GM18870 (cell line): ENCODE measurements at regions not wholly inside any gene's neighbourhood (a gene's known extent, or its start where the extent isn't known, plus 50 kb on each side); places are given as distances from the start of the nearest gene placed in this dataset.
"Not testable (repeated sequence)": the region's sequence is repeated elsewhere in the genome, so short reads cannot be mapped to it uniquely, and the experiment has no call there.

Source experiments
- ATAC-seq: cut with Tn5 transposase; IDR thresholded peaks from one replicate; pipeline ENCODE4 v1.9.1; 2021; ENCODE audit warnings: moderate library complexity; ENCODE audit not compliant: unreplicated experiment

DNA sequence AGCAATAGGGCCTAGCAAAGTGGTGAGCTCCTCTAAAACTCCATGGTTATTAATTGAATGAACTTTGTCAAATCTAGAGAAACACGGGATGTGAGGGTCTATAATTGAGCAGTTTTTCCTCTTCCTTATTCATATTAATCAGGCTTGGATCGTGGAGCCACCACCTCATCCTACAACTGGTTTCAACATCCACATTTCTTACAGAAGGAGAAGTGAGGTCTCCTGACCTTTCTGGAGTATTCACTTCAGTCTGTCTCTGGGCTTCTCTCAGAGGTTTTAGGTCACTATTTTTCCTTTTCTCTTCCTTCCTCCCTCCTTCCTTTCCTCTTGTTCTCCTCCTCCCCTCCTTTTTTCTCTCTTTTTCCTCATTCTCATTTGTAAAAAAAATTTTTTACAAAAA, 177.3 kb upstream of the ACTBL2 start:
- ATAC-seq = no peak

DNA sequence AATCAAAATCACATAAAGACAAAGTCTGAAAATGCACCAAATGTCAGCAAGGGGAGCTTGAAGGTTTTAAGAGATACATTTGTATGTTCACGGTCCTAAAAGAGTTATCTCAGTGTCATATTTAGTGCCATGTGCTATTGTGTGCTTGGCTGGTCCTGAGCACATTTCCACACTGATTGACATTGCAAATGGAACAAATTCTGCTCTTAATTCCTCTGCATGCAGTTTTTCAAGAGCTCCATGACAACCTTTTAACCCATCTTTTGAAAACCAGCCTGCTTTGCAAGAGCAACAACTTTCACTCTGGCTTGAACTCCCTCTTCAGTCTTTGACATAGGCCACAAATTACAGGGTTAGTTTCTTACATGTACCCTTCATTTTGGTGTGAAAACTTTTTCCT, 175.4 kb upstream of the ACTBL2 start:
- no peak for ATAC-seq

DNA sequence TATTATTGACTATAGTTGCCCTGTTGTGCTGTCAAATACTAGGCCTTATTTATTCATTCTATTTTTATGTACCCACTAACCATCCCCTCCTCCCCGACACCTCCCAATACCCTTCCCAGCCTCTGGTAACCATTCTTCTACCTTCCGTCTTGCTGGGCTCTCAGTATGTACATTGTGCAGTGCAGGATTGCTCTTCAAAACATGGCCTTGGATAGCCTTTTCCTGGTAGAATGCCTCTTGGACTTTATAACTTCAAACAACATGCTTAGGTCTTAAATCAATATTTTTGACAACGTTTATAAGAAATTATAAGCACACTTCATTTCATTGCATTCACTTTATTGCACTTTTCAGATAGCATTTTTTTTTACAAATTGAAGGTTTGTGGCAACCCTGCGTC, 172.6 kb upstream of the ACTBL2 start:
- ATAC-seq = no peak

DNA sequence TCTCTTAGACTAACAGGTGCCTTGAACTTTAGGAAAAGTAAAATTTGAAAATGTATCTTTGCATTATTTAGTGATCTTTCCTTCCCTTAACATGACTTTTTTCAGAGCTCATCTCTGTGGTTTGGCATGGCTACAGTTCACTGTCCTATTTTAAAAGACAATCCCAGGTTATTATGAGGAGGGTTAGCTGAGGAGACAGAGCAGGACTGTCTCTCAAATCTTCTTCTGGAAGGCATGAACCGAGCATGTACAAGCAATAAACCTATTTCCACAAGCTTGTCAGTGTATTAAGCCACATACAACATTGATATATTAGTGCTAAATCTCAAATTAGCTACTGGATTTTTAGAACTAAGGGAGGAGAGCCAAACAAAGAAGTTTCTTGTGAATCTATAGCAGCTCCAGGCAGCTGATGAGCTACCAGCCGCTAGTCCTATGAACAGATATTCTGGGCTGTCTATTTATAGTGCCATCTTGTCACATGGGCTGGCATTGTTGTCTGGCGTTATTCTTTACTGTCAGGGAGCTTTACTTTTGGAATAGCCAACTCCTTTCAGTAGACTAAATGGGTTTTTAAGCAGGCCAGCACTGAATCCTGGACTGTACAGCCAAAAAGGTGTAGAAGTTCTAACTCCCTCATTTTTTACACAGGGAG, 171.2 kb upstream of the ACTBL2 start:
- no peak for ATAC-seq

DNA sequence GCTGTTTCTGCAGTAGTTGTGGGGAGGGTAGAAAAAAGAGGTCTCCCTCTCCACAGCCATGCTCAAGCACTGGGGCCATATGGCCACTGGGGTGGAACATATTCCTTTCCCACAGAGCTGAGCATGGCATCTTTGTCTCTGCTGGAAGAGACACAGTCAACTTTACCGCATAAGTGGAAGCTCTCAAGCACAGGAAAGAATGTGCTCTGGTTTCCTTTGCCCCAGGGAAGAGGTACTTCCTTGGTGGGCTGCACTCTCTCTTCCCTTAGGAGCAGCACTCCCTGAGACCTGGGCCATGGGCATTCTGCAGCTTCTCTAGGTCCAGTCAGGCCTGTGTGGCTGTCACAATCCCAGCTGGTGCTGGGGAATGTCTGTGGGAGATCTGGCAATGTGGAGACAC, 168.5 kb upstream of the ACTBL2 start:
- ATAC-seq = no peak

DNA sequence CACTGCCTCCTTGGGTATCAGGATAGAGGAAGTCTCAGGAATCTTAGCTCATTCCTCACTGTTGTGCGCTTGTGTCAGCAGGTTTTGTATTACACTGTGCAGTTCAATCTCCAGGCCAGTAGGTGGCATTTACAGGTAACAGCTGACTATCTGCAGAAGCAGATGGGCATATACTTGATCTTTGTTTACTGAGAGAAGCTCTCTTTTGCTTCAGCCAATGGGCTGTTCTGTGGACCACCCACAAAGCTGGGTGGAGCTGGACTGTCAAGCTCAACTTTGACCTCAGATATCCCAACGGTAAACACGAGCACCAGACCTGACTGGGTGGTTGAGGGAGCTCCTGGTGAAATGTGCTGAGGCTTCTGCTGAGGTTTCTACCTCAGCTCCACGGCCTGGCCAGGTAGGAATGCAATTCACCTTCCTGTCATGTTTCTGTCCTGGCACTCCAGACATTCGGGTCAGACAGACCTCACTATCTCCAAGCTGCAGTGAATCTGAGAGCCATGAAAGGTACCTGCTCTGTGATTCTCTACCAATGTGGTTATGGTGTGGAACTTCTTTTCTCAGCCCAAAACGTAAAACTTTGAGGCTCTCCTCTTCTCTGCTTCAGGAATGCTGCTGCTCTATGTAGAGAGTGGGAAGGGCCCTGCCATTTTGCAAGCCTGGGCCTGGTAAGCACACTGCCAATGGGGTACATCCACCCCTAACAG, 167.9 kb upstream of the ACTBL2 start:
- ATAC-seq = peak; percentile 94

DNA sequence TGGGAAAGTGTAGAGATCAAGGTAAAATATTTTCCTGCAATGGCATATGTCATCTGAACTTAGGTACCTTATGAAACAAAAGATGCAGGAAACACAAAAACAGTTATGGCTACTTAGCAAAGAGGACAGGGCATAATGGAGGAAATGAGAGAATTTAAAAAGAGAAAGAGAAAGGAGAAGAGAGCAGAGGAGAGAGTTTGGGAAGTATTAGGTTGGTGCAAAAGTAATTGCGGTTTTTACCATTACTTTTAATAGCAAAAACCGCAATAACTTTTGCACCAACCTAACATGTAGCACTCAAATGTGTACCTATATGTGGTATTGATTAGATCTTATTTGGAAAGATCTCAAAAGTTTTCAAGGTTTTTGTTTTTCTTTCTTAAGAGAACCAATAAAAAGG, 160.1 kb upstream of the ACTBL2 start:
- ATAC-seq = no peak

DNA sequence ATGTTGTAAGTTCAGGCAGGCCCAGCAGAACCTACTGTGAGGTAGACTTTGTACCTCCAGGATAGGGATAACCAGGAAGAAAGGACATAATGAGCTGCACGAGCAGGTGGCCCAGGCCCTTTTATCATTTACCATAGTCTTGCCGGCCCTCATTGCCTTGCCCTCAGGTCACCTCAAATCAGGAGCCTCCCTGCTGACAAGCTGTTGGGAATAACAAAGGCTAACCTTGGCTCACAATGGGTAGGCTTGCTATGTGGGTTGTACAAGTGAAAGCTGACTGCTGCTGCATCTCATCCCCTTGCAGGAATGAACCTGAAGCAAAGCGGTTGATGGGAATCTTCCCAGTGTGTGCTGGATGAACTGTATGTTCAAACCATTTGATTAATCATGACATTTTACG, 159.5 kb upstream of the ACTBL2 start:
- ATAC-seq = no peak

DNA sequence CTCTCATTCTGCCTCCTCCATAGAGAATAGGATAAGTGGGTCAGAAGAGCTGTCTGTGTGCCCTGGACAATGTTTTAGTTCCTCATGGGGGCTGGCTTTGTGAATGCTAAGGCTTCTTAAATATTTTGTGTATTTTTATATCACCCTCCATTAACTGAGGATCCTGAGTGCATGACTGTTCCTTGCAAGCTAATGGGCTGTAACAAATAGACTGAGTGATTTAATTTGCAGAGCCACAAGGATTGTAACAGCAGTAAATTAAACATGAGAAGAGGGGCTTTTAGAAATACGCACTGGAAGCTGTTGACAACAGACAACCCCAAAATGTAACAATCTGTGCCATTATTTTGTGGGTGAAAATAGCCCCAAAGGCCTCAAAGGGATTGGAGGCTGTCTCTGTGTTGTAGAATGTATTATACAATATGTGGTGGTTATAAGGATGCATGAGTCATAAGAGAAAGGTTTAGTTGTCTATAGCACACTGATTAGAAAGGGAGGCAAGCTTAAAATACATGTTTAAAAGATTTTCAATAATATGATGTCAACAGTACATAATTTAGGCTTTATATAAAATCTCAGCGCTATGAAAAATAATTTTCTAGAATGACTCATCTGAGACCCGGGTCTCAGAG, 152.7 kb upstream of the ACTBL2 start:
- ATAC-seq = no peak

DNA sequence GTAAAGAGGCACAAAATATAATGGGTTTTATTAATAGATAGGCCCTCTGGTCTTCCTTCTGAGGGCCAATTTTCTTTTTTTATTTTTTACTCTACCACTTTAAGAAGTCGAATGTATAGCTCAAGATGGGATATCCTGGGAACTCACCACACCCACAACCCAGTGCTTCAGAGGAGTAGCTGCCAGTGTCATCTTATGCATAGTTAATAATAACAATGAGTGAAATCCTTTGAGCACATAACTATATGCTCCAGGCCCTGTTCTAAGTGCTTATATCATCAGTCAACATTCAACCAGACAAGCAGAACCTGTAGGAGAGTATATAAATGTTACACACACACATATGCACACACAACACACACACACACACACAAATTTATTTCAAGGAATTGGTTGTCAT, 150.3 kb upstream of the ACTBL2 start:
- no peak for ATAC-seq

DNA sequence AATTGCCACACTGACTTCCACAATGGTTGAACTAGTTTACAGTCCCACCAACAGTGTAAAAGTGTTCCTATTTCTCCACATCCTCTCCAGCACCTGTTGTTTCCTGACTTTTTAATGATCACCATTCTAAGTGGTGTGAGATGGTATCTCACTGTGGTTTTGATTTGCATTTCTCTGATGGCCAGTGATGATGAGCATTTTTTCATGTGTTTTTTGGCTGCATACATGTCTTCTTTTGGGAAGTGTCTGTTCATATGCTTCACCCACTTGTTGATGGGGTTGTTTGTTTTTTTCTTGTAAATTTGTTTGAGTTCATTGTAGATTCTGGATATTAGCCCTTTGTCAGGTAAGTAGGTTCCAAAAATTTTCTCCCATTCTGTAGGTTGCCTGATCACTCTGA, 148.5 kb upstream of the ACTBL2 start:
- ATAC-seq = not testable (repeated sequence)

DNA sequence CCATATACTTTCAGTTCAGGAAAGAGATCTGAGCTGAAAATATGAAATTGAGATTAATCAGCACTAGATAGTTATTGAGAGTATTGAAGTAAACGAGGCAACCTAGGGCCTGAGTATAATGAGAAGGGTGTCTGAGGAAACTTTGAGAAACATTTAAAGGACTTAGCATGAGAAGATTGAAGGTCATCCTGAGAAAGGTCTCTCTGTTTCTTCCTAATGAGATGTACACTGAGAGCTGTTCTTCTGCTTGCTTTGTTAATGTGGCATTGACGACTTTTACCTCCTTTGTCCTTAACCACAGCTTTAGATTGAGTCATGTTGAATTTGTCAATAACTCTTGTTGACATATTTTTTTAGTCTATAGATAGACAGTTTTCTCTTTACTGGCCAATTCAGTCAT, 145.1 kb upstream of the ACTBL2 start:
- ATAC-seq = no peak

DNA sequence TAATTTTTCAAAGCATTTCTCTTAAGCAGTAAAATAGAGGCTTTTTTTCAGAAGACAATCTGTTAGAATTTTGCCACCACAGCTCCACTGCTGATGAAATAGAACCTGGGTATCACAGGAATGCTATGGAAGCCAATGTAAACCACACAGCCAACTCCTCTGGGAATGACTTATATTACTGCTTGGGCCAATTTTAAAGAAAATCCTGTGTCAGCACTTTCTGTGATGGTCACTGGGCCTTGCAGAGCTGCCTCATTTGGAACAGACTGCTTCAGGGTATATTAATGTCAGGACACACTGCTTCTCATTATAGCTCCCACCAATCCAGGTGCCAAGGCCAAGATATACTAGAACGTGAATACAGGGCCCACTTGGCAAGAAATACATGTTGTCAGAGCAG, 144.1 kb upstream of the ACTBL2 start:
- ATAC-seq = no peak

DNA sequence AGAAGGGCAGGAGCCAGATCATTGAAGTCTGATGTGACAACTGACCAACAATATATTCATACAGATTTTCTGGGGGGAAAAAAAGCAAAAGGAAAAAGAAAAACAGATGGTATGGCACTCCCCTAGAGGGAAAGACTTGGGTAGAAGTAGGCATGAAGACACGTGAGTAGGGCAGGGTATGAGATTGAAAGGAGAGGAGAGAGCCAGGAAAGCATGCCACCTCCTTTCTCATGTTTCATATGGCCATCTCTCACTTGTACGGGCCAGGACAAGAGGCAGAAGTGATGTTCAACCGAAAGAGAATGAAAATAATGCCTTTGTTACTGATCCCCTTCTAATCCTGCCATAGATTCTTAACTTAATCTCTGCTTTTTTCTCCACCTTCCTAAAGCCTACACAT, 139.0 kb upstream of the ACTBL2 start:
- no peak for ATAC-seq

DNA sequence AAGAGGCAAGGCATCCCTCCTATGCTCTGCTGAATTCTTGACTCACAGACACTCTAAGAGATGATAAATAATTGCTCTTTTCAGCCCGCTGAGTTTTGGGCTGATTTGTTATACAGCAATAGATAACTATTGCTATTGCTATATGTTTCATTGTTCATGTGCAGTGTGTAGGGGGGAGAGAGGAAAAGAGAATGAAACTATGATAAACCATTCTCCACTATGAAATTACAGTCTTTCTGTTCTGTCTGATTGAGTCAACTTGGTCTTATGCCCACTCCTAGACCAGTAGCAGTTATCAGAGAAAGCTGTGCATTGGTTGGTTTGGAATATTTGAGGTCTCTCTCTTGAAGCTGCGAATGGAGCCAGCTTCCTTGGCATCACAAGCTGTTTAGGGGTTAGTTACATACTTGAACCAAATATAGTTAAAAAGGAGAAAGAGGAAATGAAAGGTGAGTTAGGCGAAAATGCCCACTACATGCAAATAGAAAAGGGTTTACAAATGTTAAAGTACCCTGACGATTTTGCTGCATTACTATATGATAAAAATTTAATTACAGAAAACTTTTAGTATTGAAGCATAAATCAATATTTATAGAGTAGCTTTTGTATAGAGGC, 136.3 kb upstream of the ACTBL2 start:
- ATAC-seq = no peak

DNA sequence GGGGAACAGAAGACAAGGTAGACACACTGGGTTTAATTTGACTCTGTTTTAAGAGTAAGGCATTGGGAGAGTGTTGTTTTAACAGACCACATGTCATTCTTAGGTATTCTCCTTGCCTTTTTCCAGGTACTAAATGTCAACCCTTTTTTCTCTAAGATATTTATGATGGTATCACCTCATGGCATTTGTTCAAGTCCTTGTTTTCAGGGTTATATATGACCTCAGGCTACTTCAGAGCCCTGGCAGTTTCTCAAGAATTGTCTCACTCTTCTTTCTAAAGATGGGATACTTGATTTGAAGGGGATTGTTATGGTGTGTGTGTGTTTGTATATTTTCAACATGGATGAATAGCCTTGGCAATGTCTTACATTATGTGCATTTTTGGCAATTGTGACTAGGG, 131.1 kb upstream of the ACTBL2 start:
- no peak for ATAC-seq

DNA sequence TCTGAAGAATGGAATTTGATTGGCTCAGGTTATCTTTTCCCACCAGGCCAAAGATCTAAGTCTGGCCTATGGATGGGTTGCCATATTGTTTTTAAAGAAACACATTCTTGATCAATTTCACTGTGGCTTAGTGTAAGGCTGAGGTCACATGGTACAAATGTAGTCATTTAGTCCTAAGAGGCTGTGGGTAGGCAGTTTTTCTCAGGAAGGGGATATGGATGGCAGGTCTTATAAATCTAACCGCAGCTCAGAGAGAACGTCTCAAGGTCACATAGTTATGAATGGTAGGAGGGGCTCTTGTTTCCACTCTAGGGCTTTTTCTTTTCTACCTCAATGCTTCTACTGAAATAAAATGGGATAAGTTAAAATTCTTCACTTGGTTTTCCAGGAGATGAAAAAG, 128.6 kb upstream of the ACTBL2 start:
- ATAC-seq = no peak

DNA sequence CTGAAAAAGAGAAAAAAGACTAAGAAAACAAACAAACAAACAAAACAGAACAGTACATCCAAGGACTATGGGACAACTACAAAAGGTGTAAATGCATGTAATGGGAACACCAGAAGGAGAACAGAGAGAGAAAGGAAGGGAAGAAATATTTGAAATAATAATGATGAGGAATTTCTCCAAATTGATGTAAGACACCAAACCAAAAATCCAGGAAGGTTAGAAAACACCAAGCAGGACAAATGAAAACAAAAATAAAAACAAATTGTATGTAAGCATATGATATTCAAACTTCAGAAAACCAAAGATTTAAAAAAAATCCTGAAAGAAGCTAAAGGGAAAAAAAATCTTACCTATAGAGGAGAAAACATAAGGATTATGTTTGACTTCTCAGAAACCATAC, 125.9 kb upstream of the ACTBL2 start:
- no peak for ATAC-seq

DNA sequence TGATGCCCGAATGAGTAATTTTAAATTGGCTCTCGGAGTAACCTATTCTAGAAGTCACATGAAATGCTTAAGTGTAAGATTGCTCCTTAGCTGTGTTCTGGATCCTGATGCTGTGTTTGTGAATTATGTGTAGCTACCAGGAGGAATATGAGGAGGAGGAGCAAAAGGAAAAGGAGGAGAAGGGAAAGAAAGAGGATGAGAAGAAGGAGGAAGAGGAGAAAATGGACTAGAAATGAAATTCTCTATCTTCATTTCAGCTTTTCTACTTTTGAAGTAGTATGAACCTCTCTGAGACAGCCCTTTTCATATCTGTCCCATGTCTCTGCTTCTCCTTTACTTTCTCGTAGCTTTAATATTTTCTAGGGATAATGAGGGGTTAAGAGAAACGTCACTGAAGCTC, 119.4 kb upstream of the ACTBL2 start:
- no peak for ATAC-seq

DNA sequence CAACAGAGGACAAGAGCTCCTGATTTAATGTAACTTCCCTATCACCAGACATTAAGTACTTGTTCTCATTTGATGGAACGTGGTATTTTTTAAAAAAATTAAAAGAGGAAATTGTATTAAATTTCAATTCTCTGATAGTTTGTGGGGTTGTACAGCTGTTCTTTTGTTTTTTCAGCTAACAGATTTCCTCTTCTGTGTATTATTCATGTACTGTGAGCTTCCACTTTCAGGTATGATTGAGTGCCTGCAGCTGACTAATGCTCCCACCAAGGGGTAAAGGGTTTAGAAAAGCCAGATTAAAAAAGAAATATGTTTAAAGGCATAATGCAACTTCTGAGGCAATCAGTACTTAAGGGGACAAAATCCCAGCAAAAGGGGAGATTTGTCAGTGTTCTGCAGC, 117.7 kb upstream of the ACTBL2 start:
- ATAC-seq = no peak

DNA sequence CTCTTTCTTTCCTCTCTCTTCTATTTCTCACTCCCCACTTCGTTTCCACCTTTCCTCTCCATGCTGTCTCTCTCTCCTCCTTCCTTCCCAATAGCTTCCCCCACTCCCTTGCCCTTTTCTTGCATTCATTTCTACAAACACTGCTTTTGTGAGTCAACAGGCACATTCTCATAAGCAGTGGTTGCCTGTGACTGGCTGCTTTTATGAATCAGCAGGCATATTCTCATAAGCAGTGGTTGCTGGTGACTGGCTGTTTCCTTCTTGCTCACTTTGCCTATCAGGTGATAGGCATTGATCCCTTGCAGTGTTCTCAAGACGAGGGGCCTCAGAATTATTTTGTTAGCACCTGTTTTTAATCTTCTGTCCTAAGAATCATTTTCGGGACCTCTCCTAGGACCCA, 116.1 kb upstream of the ACTBL2 start:
- peak; percentile 53 for ATAC-seq

DNA sequence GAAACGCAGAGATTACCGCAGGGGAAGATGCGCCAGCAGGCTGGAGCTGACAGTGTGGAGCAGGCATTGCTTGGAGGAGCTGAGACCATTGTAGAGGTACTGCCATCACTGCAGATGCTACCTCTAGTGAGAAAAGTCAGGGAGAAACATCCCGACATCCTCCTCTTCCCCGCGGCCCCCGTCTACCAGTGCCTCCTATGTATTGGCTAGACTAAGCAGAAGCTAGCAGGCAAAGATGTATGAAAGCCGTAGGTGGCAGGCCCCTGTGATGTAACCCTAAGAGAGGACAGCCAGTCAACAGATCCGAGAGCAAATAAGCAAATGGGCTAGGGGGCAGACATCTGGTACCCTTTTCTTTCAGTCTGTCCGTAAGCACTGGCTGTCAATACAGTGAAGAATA, 115.5 kb upstream of the ACTBL2 start:
- ATAC-seq = no peak
